Endothelial cell of umbilical vein (primary cell): ENCODE measurements at regions not wholly inside any gene's neighbourhood (a gene's known extent, or its start where the extent isn't known, plus 50 kb on each side); places are given as distances from the start of the nearest gene placed in this dataset.

Experiments
- BruUV-seq: library from RNA; stranded (reverse); fragments of 400-500 nt; replicated peaks from 2 replicates; lab custom pipeline; 2021; lab: Mats Ljungman, UMichigan
- CTCF ChIA-PET: fragments of 300-600, 350-600 bp; sonication (Branson Sonifier 250); formaldehyde crosslinking; loops from one replicate; lab custom pipeline; 2021; ENCODE audit warnings: antibody characterized with exemption, inconsistent platforms; lab: Charles Lee
- POLR2A ChIA-PET: fragments of 300-600, 350-600 bp; sonication (Branson Sonifier 250); formaldehyde crosslinking; loops from one replicate; lab custom pipeline; 2021; ENCODE audit warnings: antibody characterized with exemption, inconsistent platforms; lab: Charles Lee
- DNase-seq: peaks from one replicate; pipeline ENCODE4 v3.0.0-alpha.2; 2011; ENCODE audit warnings: low read depth, low spot score
- FAIRE-seq: peaks from 2 replicates; lab custom pipeline; 2011; peaks lifted over from hg19 to GRCh38; lab: Jason Lieb, UNC
- H2AFZ ChIP-seq: 2 replicates; pipeline ENCODE4 v1.6.0; 2012; ENCODE audit warnings: low read depth, low read length, control low read depth, inconsistent platforms
- H3K27ac ChIP-seq: 2 replicates; pipeline ENCODE4 v1.5.1; 2011; ENCODE audit warnings: low read depth, mild to moderate bottlenecking, control low read depth, low read length, moderate library complexity; ENCODE audit not compliant: insufficient read depth
- H3K27me3 ChIP-seq, 2 experiments: 2 replicates each; pipeline versions ENCODE4 v1.6.0 to v1.6.1; 2011; ENCODE audit warnings: low read length in 2 of 2, mixed read lengths in 1 of 2; ENCODE audit not compliant: control insufficient read depth in 2 of 2, insufficient read depth in 2 of 2
- H3K36me3 ChIP-seq, 2 experiments: 2 replicates in 1 of 2; 3 replicates in 1 of 2; pipeline ENCODE4 v1.5.1; 2011; ENCODE audit warnings: low read length in 2 of 2, mild to moderate bottlenecking in 1 of 2, moderate library complexity in 1 of 2; ENCODE audit not compliant: control insufficient read depth in 2 of 2, insufficient read depth in 2 of 2; ENCODE audit errors: extremely low read depth in 1 of 2
- H3K4me1 ChIP-seq: 3 replicates; pipeline ENCODE4 v1.5.1; 2011; ENCODE audit warnings: mild to moderate bottlenecking, low read length; ENCODE audit not compliant: control insufficient read depth, insufficient read depth; ENCODE audit errors: extremely low read depth
- H3K4me2 ChIP-seq: 2 replicates; pipeline ENCODE4 v1.6.1; 2011; ENCODE audit warnings: low read length, control low read depth, mixed read lengths; ENCODE audit not compliant: insufficient read depth
- H3K4me3 ChIP-seq, 3 experiments: fragments of 200-600 bp in 1 of 3; sonication (generic), shearing (Covaris generic) in 1 of 3; replicated peaks in 1 of 3; 2 replicates each; pipeline ENCODE4 v1.5.1; 2011 to 2016; ENCODE audit warnings: control low read depth in 3 of 3, low read length in 3 of 3, mild to moderate bottlenecking in 2 of 3, inconsistent platforms in 1 of 3, low read depth in 1 of 3, moderate library complexity in 1 of 3; ENCODE audit not compliant: insufficient read depth in 1 of 3
- H3K79me2 ChIP-seq: 2 replicates; pipeline ENCODE4 v1.6.0; 2012; ENCODE audit warnings: low read length, inconsistent platforms; ENCODE audit not compliant: control insufficient read depth, insufficient read depth
- H3K9ac ChIP-seq: replicated peaks from 2 replicates; pipeline ENCODE3; 2011; ENCODE audit warnings: low read length, control low read depth; ENCODE audit not compliant: insufficient read depth; ENCODE audit errors: extremely low read depth
- H3K9me1 ChIP-seq: replicated peaks from 3 replicates; pipeline ENCODE4 v1.6.0; 2011; ENCODE audit warnings: mild to moderate bottlenecking, low read length; ENCODE audit not compliant: control insufficient read depth, insufficient read depth; ENCODE audit errors: extremely low read depth
- H3K9me3 ChIP-seq: replicated peaks from 2 replicates; pipeline ENCODE4 v1.5.1; 2012; ENCODE audit warnings: low read length, inconsistent platforms; ENCODE audit not compliant: control insufficient read depth, insufficient read depth
- H4K20me1 ChIP-seq: replicated peaks from 2 replicates; pipeline ENCODE3; 2011; ENCODE audit warnings: mild to moderate bottlenecking, low read length; ENCODE audit not compliant: control insufficient read depth, insufficient read depth; ENCODE audit errors: extremely low read depth
- EZH2 ChIP-seq: IDR thresholded peaks from 2 replicates; pipeline ENCODE4 v1.6.1; 2012; ENCODE audit warnings: borderline replicate concordance, low read depth, mild to moderate bottlenecking, moderate library complexity, low read length, inconsistent platforms; ENCODE audit not compliant: severe bottlenecking
- FOS ChIP-seq: IDR thresholded peaks from 2 replicates; pipeline ENCODE4 v1.6.1; 2011; ENCODE audit warnings: mild to moderate bottlenecking, low read length, moderate library complexity, borderline replicate concordance; ENCODE audit not compliant: insufficient read depth
- GATA2 ChIP-seq: IDR thresholded peaks from 2 replicates; pipeline ENCODE4 v1.7.0; 2011; ENCODE audit warnings: low read depth, mild to moderate bottlenecking, moderate library complexity, mixed read lengths, low read length; ENCODE audit not compliant: insufficient read length, insufficient read depth
- JUN ChIP-seq: IDR thresholded peaks from 2 replicates; pipeline ENCODE4 v1.6.1; 2011; ENCODE audit warnings: borderline replicate concordance, low read depth; ENCODE audit not compliant: insufficient read length, insufficient read depth
- MYC ChIP-seq: IDR thresholded peaks from one replicate; pipeline ENCODE4 v1.6.1; 2011; ENCODE audit warnings: mild to moderate bottlenecking, low read depth, low read length
- POLR2A ChIP-seq: IDR thresholded peaks from 2 replicates; pipeline ENCODE4 v1.6.1; 2012; ENCODE audit warnings: low read depth, mild to moderate bottlenecking, control low read depth, low read length
- POLR2AphosphoS5 ChIP-seq: IDR thresholded peaks from 2 replicates; pipeline ENCODE4 v1.6.1; 2012; ENCODE audit warnings: low read depth, mild to moderate bottlenecking, control low read depth, low read length, moderate library complexity; ENCODE audit not compliant: insufficient read depth
- dilution Hi-C: fragments of 300-500 bp; cut with MboI; formaldehyde crosslinking; loops from one replicate; pipeline ENCODE4 v1.15.0; 2019; ENCODE audit warnings: low sequenced_read_pairs; ENCODE audit not compliant: extremely low pct_ligation_motif_present
- intact Hi-C: fragments of 100-400 bp; cut with micrococcal nuclease; formaldehyde crosslinking; loops from one replicate; pipeline ENCODE4 v1.10.0; 2022
- TF ChIP-seq, protein P1 (sequence below), 2 donors: IDR thresholded peaks; 1 replicate in 1 of 2; 2 replicates in 1 of 2; pipeline ENCODE4 v1.5.1; 2011; ENCODE audit warnings: low read length in 2 of 2, mild to moderate bottlenecking in 2 of 2, moderate library complexity in 2 of 2, control low read depth in 1 of 2, inconsistent platforms in 1 of 2, low read depth in 1 of 2; ENCODE audit not compliant: insufficient read depth in 1 of 2; ENCODE audit errors: extremely low read depth in 1 of 2
- TF ChIP-seq, protein P2 (sequence below): IDR thresholded peaks from 2 replicates; pipeline ENCODE4 v1.6.1; 2011; ENCODE audit not compliant: insufficient read depth, insufficient read length

DNA sequence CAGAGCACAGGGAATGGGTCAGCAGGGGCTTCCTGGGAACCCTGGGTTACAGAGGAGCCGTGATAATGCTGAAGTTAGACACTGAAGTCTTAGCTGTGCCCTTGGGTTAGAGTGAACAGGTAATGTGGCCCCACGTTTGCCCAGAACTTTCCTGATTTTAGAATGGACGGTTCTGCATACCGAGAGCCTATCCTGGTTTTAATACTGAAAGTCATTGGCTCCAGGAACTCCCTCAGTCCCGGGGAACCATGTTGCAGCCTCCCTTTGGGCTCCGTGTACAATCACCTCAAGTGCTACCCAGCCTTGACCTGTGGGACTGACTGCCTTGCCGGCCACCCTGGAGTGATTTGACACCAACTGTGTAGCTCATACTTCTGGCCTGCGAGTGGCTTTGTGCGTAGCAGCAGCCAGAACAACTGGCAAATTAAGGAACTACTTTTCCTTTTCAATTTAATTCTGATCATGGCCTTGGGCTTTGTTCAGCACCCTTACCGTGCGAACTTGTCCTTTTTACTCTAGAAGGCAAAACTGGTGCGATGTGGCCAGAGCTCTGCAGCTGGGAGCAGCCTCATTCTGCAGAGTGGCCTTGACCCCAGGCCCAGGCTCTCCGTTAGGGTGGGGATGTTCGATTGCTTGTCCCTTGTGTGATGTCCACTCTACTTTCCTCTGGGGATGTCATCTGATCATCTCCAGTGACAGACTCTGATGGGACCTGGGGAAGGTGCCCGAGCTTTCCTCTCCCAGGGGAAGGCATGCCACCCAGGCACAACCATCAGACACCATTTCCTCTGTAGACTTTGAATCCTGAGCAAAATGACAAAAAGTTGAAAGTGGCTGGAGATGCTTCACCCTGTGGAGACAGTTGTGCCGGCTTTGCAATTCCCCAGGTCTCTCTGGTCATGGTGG lies 265.9 kb downstream of the GLRX3 start:
- Histone ChIP-seq H3K4me2 (no peak overlapping the region), H3K79me2 (no peaks in the 10 kb centered on the region), H3K4me3 (no peak overlapping the region), H3K36me3 (no peaks in the 10 kb centered on the region), H3K27me3 (no peaks in the 10 kb centered on the region), H3K27ac (no peak overlapping the region), H3K9ac (no peak overlapping the region), H3K9me3 (peaks cover 6% of the 10 kb centered on the region), H2AFZ (no peak overlapping the region), H4K20me1 (no peaks in the 10 kb centered on the region), H3K9me1 (no peaks in the 10 kb centered on the region), H3K4me1 (no peaks in the 10 kb centered on the region)
- TF ChIP-seq POLR2AphosphoS5 (no peak), GATA2 (no peak), FOS (no peak), POLR2A (no peak), MYC (no peak), JUN (no peak), EZH2 (no peak)
- TF ChIP-seq, protein P1, sequence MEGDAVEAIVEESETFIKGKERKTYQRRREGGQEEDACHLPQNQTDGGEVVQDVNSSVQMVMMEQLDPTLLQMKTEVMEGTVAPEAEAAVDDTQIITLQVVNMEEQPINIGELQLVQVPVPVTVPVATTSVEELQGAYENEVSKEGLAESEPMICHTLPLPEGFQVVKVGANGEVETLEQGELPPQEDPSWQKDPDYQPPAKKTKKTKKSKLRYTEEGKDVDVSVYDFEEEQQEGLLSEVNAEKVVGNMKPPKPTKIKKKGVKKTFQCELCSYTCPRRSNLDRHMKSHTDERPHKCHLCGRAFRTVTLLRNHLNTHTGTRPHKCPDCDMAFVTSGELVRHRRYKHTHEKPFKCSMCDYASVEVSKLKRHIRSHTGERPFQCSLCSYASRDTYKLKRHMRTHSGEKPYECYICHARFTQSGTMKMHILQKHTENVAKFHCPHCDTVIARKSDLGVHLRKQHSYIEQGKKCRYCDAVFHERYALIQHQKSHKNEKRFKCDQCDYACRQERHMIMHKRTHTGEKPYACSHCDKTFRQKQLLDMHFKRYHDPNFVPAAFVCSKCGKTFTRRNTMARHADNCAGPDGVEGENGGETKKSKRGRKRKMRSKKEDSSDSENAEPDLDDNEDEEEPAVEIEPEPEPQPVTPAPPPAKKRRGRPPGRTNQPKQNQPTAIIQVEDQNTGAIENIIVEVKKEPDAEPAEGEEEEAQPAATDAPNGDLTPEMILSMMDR (IDR thresholded peaks at IDR 0.05; ENCODE audit: extremely low read depth in 1 of 2, insufficient read depth in 1 of 2, low read depth in 1 of 2, low read length in 2 of 2) = no peak
- TF ChIP-seq, protein P2, sequence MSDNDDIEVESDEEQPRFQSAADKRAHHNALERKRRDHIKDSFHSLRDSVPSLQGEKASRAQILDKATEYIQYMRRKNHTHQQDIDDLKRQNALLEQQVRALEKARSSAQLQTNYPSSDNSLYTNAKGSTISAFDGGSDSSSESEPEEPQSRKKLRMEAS = no peak
- POLR2A ChIA-PET = no interaction called here
- no peak for DNase-seq
- no peak for FAIRE-seq
- intact Hi-C loops (no loop called here), dilution Hi-C loops (no loop called here)
- CTCF ChIA-PET = no interaction called here
- no TSS peak for BruUV-seq
